ENCODE measurements at regions not wholly inside any gene's neighbourhood (a gene's known extent, or its start where the extent isn't known, plus 50 kb on each side); places are given as distances from the start of the nearest gene placed in this dataset.

DNA sequence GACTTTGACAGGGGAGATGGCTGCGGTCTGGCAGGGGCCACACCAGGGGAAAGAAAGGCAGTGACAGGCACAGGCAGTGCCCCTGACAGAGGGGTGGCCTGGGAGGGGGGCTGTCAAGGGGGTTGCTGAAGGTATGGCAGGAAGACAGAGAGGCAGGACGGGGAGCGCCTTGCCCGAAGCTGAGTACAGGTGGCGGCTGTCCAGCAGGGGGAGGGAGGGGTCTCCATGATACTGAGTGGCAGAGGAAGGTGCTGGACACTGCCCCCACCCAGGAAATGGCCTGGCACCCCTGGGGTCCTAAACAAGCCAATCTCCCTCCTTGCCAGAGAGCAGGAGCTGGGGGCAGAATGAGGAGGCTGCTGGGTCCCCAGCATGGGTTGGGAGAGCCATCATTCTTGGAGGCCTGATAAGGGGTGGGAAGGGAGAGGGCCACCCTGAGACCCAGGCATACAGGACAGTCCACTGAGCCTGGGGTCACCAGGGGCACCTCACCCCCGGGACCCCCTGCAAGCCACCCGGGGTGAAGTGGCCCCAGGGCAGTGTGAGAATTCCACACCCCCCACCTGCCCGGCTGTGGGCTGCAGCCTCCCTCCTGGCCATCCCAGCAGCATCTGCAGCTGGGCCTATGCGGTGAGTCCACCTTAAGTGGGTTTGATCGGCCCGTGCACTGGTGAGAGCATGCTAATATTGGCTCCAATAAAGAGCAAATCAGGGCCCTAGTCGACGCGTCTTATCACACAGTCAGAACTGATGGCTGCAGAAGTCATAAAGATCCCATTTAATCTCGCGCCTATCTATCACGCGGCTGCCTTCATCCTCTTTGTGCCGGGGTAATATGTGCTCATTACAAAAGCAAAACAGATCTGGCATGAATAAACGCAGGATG is 108.5 kb downstream of the FAM53A start:
- TF ChIP-seq, protein P1, sequence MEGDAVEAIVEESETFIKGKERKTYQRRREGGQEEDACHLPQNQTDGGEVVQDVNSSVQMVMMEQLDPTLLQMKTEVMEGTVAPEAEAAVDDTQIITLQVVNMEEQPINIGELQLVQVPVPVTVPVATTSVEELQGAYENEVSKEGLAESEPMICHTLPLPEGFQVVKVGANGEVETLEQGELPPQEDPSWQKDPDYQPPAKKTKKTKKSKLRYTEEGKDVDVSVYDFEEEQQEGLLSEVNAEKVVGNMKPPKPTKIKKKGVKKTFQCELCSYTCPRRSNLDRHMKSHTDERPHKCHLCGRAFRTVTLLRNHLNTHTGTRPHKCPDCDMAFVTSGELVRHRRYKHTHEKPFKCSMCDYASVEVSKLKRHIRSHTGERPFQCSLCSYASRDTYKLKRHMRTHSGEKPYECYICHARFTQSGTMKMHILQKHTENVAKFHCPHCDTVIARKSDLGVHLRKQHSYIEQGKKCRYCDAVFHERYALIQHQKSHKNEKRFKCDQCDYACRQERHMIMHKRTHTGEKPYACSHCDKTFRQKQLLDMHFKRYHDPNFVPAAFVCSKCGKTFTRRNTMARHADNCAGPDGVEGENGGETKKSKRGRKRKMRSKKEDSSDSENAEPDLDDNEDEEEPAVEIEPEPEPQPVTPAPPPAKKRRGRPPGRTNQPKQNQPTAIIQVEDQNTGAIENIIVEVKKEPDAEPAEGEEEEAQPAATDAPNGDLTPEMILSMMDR (IDR thresholded peaks at IDR 0.05) = no peak
- TF ChIP-seq POLR2A (IDR thresholded peaks at IDR 0.05) = no peak

All from right lobe of liver (tissue), 4 donors.